ENCODE measurements at regions not wholly inside any gene's neighbourhood (a gene's known extent, or its start where the extent isn't known, plus 50 kb on each side); places are given as distances from the start of the nearest gene placed in this dataset.

GRCh38 chr13:91212231-91212630 is 135.3 kb upstream of the MIR17HG start:
- Histone ChIP-seq H3K4me3 (ENCODE audit: low read length) (no peak overlapping the region), H3K4me1 (ENCODE audit: low read length) (peaks cover 5% of the 10 kb centered on the region; the same call in 1 of the 2 replicates), H4K20me1 (ENCODE audit: insufficient read depth, low read length) (no peaks in the 10 kb centered on the region), H3K79me2 (ENCODE audit: low read length) (no peaks in the 10 kb centered on the region), H3K4me2 (ENCODE audit: low read length) (no peak overlapping the region), H2AFZ (ENCODE audit: low read depth, low read length) (no peak overlapping the region), H3K9ac (ENCODE audit: low read length) (no peak overlapping the region), H3K36me3 (replicated peaks; ENCODE audit: low read depth, low read length) (no peaks in the 10 kb centered on the region), H3K27me3 (ENCODE audit: low read depth, low read length) (no peaks in the 10 kb centered on the region), H3K9me3 (ENCODE audit: insufficient read depth, low read length) (no peaks in the 10 kb centered on the region), H3K27ac (ENCODE audit: low read length) (no peak overlapping the region)
- no peak for TF ChIP-seq CTCF (IDR thresholded peaks at IDR 0.05; ENCODE audit: low read depth, low read length)
- no peak for TF ChIP-seq EZH2phosphoT487 (IDR thresholded peaks at IDR 0.05; ENCODE audit: low read depth)

DNA sequence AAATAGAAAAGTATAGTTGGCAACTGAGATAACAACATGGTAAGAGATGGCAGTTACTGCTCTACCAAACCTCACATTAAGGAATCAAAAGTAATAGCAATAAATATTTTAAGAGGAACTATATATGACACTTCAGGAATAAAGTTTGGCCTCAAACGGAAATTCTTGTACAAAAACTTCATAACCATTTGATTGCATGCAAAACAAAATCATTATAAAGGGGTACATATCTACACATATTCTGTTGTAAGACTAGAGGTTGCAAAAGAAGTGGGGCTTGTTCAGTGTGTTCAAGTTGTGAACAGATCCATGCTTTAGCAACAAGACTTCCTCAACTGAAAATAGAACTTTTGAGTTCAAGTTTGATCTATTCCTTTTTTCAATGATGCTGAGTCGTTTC is 133.5 kb upstream of the MIR17HG start:
- Histone ChIP-seq H3K9ac (ENCODE audit: low read length) (no peak overlapping the region), H3K27me3 (ENCODE audit: low read depth, low read length) (no peaks in the 10 kb centered on the region), H3K36me3 (replicated peaks; ENCODE audit: low read depth, low read length) (no peaks in the 10 kb centered on the region), H3K79me2 (ENCODE audit: low read length) (no peaks in the 10 kb centered on the region), H3K4me2 (ENCODE audit: low read length) (no peak overlapping the region), H2AFZ (ENCODE audit: low read depth, low read length) (no peak overlapping the region), H3K9me3 (ENCODE audit: insufficient read depth, low read length) (no peaks in the 10 kb centered on the region), H3K27ac (ENCODE audit: low read length) (no peak overlapping the region), H4K20me1 (ENCODE audit: insufficient read depth, low read length) (no peaks in the 10 kb centered on the region), H3K4me3 (ENCODE audit: low read length) (no peak overlapping the region), H3K4me1 (ENCODE audit: low read length) (peaks cover 5% of the 10 kb centered on the region; the same call in 1 of the 2 replicates)
- TF ChIP-seq CTCF (IDR thresholded peaks at IDR 0.05; ENCODE audit: low read depth, low read length), result no peak
- TF ChIP-seq EZH2phosphoT487 (IDR thresholded peaks at IDR 0.05; ENCODE audit: low read depth), result no peak

DNA sequence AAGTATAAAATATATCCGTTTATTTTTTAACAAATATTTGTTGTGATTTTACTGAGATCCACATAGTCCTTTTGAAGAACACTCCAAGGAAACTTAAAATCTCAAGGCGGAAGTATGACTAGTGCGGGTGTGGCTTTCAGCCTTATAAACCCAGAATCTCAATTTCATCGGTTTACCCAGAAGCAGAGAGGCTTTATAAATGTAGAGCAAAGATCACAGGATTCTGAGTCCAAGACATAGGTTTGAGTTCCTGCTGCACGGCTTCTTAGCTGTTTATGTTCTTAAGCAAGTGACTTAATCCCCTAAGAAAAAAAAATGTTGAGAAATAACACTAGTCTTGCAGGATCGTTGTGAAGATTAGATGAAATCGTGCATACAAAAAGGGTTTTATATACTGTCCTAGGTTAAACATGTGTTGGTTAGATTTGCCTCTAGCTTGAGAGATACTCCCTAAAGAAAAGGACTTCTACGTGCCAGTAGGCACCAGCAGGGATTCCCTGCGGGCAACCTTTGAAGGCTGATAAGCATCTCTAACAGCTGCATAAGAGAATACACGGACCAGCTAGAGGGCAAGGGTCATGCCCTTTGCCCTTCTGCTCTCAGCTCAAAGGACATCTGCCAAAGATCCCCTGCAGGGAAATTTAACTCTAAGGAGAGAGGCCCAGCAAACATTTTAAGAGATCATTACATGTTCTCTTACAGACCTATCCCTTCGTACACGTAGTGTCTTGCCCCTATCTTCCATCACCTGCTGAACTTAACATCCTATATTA is 130.4 kb upstream of the MIR17HG start:
- Histone ChIP-seq H3K27ac (ENCODE audit: low read length) (no peak overlapping the region), H3K9ac (ENCODE audit: low read length) (no peak overlapping the region), H3K4me3 (ENCODE audit: low read length) (no peak overlapping the region), H3K79me2 (ENCODE audit: low read length) (no peaks in the 10 kb centered on the region), H3K36me3 (replicated peaks; ENCODE audit: low read depth, low read length) (no peaks in the 10 kb centered on the region), H2AFZ (ENCODE audit: low read depth, low read length) (no peak overlapping the region), H3K4me1 (ENCODE audit: low read length) (peaks cover 5% of the 10 kb centered on the region; the same call in 1 of the 2 replicates), H3K27me3 (ENCODE audit: low read depth, low read length) (no peaks in the 10 kb centered on the region), H3K4me2 (ENCODE audit: low read length) (no peak overlapping the region), H4K20me1 (ENCODE audit: insufficient read depth, low read length) (no peaks in the 10 kb centered on the region), H3K9me3 (ENCODE audit: insufficient read depth, low read length) (no peaks in the 10 kb centered on the region)
- TF ChIP-seq CTCF (IDR thresholded peaks at IDR 0.05; ENCODE audit: low read depth, low read length) (no peak), EZH2phosphoT487 (IDR thresholded peaks at IDR 0.05; ENCODE audit: low read depth) (no peak)

- Histone ChIP-seq H3K4me3 (ENCODE audit: low read length) (no peak overlapping the region), H3K4me1 (ENCODE audit: low read length) (no peaks in the 10 kb centered on the region), H3K27ac (ENCODE audit: low read length) (no peak overlapping the region), H3K9me3 (ENCODE audit: insufficient read depth, low read length) (no peaks in the 10 kb centered on the region), H3K36me3 (replicated peaks; ENCODE audit: low read depth, low read length) (no peaks in the 10 kb centered on the region), H3K79me2 (ENCODE audit: low read length) (no peaks in the 10 kb centered on the region), H2AFZ (ENCODE audit: low read depth, low read length) (no peak overlapping the region), H3K27me3 (ENCODE audit: low read depth, low read length) (no peaks in the 10 kb centered on the region), H3K4me2 (ENCODE audit: low read length) (no peak overlapping the region), H4K20me1 (ENCODE audit: insufficient read depth, low read length) (no peaks in the 10 kb centered on the region), H3K9ac (ENCODE audit: low read length) (no peak overlapping the region)
- no peak for TF ChIP-seq EZH2phosphoT487 (IDR thresholded peaks at IDR 0.05; ENCODE audit: low read depth)
- no peak for TF ChIP-seq CTCF (IDR thresholded peaks at IDR 0.05; ENCODE audit: low read depth, low read length)
Measured at GRCh38 chr13:91219201-91219600, 128.3 kb upstream of the MIR17HG start.

Data from OCI-LY3 (cell line).